Retinal pigment epithelial cell (primary cell): ENCODE measurements at regions not wholly inside any gene's neighbourhood (a gene's known extent, or its start where the extent isn't known, plus 50 kb on each side); places are given as distances from the start of the nearest gene placed in this dataset.

ENCODE experiments used
- DNase-seq: peaks from one replicate; pipeline ENCODE4 v3.0.0-alpha.2; 2010; ENCODE audit warnings: low read depth
- H3K4me3 ChIP-seq: 2 replicates; pipeline ENCODE4 v1.5.1; 2011; ENCODE audit warnings: mild to moderate bottlenecking, low read length, control low read depth, moderate library complexity
- TF ChIP-seq, protein P1 (sequence below): conservative IDR thresholded peaks from 2 replicates; pipeline ENCODE4 v1.5.1; 2011; ENCODE audit warnings: low read depth, low read length, control low read depth, inconsistent platforms

GRCh38 chr14:101330416-101331140 lies 230.7 kb upstream of the DIO3 start:
- TF ChIP-seq, protein P1, sequence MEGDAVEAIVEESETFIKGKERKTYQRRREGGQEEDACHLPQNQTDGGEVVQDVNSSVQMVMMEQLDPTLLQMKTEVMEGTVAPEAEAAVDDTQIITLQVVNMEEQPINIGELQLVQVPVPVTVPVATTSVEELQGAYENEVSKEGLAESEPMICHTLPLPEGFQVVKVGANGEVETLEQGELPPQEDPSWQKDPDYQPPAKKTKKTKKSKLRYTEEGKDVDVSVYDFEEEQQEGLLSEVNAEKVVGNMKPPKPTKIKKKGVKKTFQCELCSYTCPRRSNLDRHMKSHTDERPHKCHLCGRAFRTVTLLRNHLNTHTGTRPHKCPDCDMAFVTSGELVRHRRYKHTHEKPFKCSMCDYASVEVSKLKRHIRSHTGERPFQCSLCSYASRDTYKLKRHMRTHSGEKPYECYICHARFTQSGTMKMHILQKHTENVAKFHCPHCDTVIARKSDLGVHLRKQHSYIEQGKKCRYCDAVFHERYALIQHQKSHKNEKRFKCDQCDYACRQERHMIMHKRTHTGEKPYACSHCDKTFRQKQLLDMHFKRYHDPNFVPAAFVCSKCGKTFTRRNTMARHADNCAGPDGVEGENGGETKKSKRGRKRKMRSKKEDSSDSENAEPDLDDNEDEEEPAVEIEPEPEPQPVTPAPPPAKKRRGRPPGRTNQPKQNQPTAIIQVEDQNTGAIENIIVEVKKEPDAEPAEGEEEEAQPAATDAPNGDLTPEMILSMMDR, result no peak
- no peak overlapping the region for H3K4me3 ChIP-seq
- DNase-seq, result no peak

DNA sequence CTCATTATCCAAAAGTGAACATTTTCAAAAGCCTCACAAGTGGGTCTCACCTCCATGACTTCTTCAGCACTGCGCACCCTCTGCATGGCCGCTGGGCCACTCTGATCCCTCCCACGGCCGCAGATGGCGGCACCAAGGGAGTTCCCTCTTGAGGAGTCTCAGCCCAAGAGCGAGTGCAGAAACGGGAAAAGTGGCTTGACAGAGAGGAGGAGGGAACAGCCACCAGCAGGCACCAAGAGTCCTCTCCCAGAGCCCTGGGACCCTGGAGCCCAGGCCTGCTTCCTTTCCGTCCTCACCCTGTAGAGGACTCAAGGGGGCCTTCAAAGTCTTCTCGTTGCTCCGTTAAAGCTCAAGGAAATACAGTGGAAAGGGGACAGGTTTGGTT lies 230.2 kb upstream of the DIO3 start:
- TF ChIP-seq, protein P1, result no peak
- DNase-seq, result no peak
- no peak overlapping the region for H3K4me3 ChIP-seq

DNA sequence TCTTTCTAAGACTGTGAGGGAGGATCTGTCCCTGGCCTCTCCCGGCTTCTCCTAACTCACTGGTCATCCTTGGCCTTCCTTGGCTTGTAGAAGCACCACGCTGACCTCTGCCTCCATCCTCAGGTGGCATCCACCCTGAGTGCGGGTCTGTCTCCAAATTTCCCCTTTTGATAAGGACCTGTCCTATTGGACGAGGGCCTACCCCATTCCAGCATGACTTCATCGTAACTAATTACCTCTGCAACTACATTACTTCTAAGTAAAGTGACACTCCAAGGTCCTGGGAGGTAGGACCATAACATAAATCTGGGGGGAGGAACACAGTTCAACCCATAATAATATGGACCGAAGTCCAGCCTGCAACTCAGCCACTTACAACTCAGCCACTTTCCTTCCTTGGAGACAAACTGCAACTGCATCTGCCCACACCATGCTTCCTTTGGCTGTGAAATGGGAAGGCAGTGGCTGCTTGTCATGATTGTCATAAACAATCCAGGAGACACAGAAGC lies 229.6 kb upstream of the DIO3 start:
- no peak overlapping the region for H3K4me3 ChIP-seq
- TF ChIP-seq, protein P1, result no peak
- no peak for DNase-seq

DNA sequence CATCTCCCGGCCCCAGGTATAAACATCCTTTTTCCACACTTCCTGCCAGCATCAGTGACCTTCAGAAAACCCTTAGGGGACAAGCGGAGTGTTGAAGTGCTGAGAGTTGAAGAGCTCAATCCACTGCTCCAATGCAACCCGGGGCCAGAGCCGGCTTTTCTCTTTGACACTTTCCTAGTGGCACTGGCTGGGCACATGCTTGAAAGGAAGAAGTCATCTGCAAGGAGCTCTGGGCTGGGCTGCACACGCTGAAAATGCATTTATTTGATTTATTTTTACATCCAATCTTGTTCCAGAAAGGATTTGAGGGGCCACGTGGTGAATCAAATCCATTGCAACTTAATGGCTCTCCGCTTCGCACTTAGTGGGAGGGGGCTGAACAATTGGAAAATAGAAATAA lies 229.0 kb upstream of the DIO3 start:
- DNase-seq, result no peak
- H3K4me3 ChIP-seq, result no peak overlapping the region
- TF ChIP-seq, protein P1, result no peak

GRCh38 chr14:101333335-101334280 lies 227.7 kb upstream of the DIO3 start:
- TF ChIP-seq, protein P1, result no peak
- no peak for DNase-seq
- H3K4me3 ChIP-seq, result no peak overlapping the region

GRCh38 chr14:101334656-101335055 lies 226.6 kb upstream of the DIO3 start:
- TF ChIP-seq, protein P1, result no peak
- no peak overlapping the region for H3K4me3 ChIP-seq
- no peak for DNase-seq
